GM12873 (cell line): ENCODE measurements at regions not wholly inside any gene's neighbourhood (a gene's known extent, or its start where the extent isn't known, plus 50 kb on each side); places are given as distances from the start of the nearest gene placed in this dataset.

Experiments used
- TF ChIP-seq, protein P1 (sequence below): IDR thresholded peaks from 2 replicates; pipeline ENCODE4 v1.5.1; 2012; ENCODE audit warnings: low read depth, mild to moderate bottlenecking, moderate library complexity, low read length, control low read depth; ENCODE audit not compliant: insufficient read depth; ENCODE audit errors: missing control alignments

DNA sequence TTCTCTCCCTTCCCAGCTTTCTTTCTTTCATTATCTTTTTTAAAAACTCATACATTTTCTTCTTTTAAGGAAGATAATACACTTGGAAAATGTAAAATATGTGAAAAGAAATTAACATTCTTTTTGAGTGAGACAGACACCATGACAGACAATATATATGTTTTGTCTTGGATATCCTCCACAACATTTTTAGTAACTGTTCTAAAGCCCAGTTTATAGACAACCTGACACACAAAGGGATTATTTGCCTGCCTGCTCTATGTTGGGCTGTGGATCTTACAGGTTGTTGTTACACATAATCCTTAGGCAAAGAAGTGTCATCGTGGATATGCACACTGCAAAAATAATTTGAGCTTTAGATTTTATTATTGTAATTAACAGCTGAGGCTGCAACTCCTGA, 301.4 kb upstream of the PDGFD start:
- TF ChIP-seq, protein P1, sequence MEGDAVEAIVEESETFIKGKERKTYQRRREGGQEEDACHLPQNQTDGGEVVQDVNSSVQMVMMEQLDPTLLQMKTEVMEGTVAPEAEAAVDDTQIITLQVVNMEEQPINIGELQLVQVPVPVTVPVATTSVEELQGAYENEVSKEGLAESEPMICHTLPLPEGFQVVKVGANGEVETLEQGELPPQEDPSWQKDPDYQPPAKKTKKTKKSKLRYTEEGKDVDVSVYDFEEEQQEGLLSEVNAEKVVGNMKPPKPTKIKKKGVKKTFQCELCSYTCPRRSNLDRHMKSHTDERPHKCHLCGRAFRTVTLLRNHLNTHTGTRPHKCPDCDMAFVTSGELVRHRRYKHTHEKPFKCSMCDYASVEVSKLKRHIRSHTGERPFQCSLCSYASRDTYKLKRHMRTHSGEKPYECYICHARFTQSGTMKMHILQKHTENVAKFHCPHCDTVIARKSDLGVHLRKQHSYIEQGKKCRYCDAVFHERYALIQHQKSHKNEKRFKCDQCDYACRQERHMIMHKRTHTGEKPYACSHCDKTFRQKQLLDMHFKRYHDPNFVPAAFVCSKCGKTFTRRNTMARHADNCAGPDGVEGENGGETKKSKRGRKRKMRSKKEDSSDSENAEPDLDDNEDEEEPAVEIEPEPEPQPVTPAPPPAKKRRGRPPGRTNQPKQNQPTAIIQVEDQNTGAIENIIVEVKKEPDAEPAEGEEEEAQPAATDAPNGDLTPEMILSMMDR = no peak

DNA sequence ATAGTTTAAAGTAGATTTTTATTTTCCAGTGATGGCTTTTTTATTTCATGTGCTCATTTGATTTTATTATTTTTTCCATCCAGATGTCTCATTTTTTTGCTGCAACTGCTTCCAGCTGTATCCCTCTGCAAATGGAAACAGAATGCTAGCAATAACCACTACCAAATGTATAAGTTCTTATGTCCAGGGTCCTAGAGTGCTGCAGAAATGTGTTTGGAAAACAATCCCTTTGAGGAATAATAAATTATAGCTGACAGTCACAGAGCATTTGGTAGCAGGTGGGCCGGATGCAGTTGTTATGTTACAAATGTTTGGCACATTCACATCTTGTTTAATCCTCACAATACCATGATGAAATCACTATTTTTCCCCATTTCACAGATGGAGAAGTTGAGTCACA, 300.7 kb upstream of the PDGFD start:
- TF ChIP-seq, protein P1 = no peak

GRCh38 chr11:104462341-104462740, 298.4 kb upstream of the PDGFD start:
- TF ChIP-seq, protein P1 = no peak

DNA sequence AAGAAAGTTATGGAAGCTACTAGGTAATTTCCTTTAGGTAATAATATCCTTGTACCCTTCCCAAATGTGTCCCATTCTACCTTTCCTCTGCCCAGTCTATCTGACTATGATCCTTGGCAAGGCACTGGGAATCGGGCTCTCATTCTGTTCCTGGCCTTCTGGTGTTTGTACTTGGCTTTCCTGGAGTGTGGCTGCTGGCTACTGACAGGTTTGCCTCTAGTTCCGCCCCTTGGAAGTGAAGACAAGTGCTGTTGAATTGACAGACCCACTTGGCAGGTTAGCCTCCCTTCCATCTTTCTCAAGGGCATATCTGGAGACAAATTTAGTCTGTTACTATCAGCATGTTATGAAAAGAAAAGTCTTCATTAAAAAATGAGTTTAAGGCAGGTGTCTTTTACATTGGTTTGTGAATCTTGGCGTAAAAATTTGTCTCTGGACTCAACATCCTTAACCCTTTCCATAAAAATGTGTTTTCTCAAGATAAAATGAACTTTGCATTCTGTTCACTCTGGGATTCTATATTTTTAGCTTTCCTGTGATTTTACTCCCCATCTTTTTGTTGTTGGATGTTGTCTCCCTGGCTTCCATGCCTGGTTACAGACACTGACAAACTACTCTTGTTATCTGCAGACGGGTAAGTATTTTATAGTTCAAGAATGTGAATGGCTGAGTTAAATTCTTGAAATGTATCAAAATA, 287.4 kb upstream of the PDGFD start:
- TF ChIP-seq, protein P1 = no peak

DNA sequence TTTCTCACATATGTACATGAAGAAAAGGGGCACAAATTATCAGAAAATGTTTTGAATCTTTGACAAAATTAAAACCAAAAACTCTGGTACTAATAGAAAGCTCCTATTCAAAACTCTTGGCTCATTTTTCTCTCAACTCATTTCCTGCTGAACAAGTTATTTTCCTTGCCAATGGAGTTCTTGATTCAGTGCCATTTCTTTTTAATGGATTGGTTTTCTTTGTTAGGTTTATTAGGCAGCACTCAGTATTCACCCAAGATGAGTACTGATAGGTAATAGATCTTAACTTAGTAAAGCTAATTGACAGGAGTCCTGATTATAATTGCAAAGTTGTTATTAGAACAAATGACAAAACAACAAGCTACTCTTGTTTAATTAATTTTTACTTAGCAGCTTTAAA, 279.4 kb upstream of the PDGFD start:
- TF ChIP-seq, protein P1 = no peak

DNA sequence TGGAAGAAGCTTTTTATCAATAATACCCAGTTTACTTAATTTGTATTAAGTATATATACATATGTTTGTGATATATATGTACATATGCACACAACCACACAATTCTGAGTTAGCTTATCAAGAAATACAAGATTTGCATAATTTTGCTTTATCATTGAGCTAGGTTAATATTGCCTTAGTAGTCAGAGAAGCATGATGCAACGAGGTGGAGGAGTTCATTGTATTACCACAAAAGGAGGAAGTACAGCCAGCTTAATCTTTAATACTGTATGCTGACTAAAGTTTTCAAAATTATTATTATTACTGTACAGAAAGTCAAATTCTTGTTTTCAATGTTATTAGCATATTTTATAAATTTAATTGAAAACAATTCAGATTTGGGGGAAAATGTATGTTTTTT, 278.4 kb upstream of the PDGFD start:
- TF ChIP-seq, protein P1 = no peak

GRCh38 chr11:104435494-104435893, 271.5 kb upstream of the PDGFD start:
- TF ChIP-seq, protein P1 = no peak
